GM12864 (cell line): ENCODE measurements at regions not wholly inside any gene's neighbourhood (a gene's known extent, or its start where the extent isn't known, plus 50 kb on each side); places are given as distances from the start of the nearest gene placed in this dataset.

ENCODE experiments used
- DNase-seq: peaks from one replicate; pipeline ENCODE4 v3.0.0-alpha.2; 2011; ENCODE audit warnings: low read depth
- H3K4me3 ChIP-seq: 2 replicates; pipeline ENCODE4 v1.5.1; 2011; ENCODE audit warnings: mild to moderate bottlenecking, low read depth, low read length, control low read depth
- CTCF ChIP-seq: IDR thresholded peaks from 2 replicates; pipeline ENCODE4 v1.5.1; 2011; ENCODE audit warnings: low read depth, mild to moderate bottlenecking, moderate library complexity, low read length, control low read depth, inconsistent platforms; ENCODE audit errors: missing control alignments

GRCh38 chr3:73883497-73883896 lies 258.8 kb upstream of the PDZRN3 start:
- no peak for TF ChIP-seq CTCF
- no peak for DNase-seq

GRCh38 chr3:73874606-73875369 lies 250.0 kb upstream of the PDZRN3 start:
- no peak overlapping the region for H3K4me3 ChIP-seq
- no peak for TF ChIP-seq CTCF
- DNase-seq: no peak

More at GRCh38 chr3:73883497-73883896, 258.8 kb upstream of the PDZRN3 start:
- no peak overlapping the region for H3K4me3 ChIP-seq

GRCh38 chr3:73874161-73874560 lies 249.4 kb upstream of the PDZRN3 start:
- H3K4me3 ChIP-seq: no peak overlapping the region
- TF ChIP-seq CTCF: no peak
- no peak for DNase-seq

DNA sequence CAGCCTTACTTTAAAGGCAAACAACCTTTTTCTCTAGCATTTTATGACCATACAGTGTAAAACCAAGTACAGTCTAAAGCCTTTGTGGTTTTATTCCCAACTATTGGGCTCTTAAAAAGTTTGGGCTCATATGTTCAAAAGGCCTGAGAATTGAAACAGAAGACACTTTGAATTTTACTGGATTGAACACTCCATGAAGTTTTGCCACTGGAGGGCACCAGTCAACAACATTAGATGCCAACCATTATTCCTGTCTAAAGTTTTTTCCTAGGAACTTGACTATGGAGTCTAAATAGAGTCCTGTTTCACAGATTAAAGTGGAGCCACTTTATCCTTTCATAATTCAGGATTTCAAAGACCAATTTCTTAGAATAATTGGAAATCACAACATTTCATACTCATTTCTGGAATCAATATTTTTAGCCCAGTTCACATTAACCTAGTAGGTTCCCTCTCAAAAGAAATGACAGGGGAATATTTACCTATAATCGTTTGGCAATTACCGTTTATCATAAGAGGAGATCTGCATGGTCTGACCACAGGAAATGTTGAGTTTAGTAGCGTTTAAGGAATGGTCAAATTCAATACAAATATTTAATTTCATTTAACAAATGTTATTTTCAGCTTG lies 244.1 kb upstream of the PDZRN3 start:
- DNase-seq: no peak
- peak; percentile 8 for TF ChIP-seq CTCF
- no peak overlapping the region for H3K4me3 ChIP-seq

GRCh38 chr3:73867524-73867923 lies 242.8 kb upstream of the PDZRN3 start:
- no peak for TF ChIP-seq CTCF
- no peak for DNase-seq
- no peak overlapping the region for H3K4me3 ChIP-seq

DNA sequence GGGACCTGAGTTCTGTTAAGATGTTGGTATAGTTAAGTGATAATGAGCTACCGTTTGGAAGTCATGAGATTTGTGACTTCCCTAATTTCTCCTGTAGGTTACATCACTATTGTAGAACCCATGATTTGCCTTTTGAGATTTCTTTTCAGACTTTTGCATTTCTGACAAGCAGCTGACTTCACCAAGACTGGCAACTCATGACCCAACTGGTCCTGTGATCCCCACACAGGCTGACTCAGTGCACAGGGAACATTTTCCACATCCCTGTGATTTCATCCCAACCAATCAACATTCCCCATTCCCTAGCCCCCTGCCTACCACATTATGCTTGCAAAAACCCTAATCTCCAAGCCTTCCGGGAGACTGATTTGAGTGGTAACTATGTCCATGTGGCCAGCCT lies 242.1 kb upstream of the PDZRN3 start:
- no peak for TF ChIP-seq CTCF
- no peak overlapping the region for H3K4me3 ChIP-seq
- DNase-seq: no peak
